Karpas-422 (cell line): ENCODE measurements at regions not wholly inside any gene's neighbourhood (a gene's known extent, or its start where the extent isn't known, plus 50 kb on each side); places are given as distances from the start of the nearest gene placed in this dataset.

ENCODE experiments used
- DNase-seq: peaks from one replicate; pipeline ENCODE4 v3.0.0-alpha.2; 2015
- H2AFZ ChIP-seq: fragments of 200-600 bp; sonication (generic); 2 replicates; pipeline ENCODE4 v1.6.1; 2014; ENCODE audit warnings: antibody characterized with exemption, low read length, mixed read lengths
- H3K27ac ChIP-seq: fragments of 200-600 bp; sonication (generic); 2 replicates; pipeline ENCODE4 v1.5.1; 2014; ENCODE audit warnings: mild to moderate bottlenecking, low read length, moderate library complexity
- H3K27me3 ChIP-seq: fragments of 200-600 bp; sonication (generic); 2 replicates; pipeline ENCODE4 v1.6.1; 2014; ENCODE audit warnings: low read length, mixed read lengths
- H3K36me3 ChIP-seq: fragments of 200-600 bp; sonication (generic); 2 replicates; pipeline ENCODE4 v1.6.1; 2014; ENCODE audit warnings: low read length, mixed read lengths; ENCODE audit not compliant: insufficient read depth
- H3K4me1 ChIP-seq: fragments of 200-600 bp; sonication (generic); 2 replicates; pipeline ENCODE4 v1.6.1; 2014; ENCODE audit warnings: mild to moderate bottlenecking, low read length, mixed read lengths
- H3K4me2 ChIP-seq: fragments of 200-600 bp; sonication (generic); 2 replicates; pipeline ENCODE4 v1.6.1; 2014; ENCODE audit warnings: low read length, low read depth, mild to moderate bottlenecking; ENCODE audit not compliant: poor library complexity, severe bottlenecking
- H3K4me3 ChIP-seq: fragments of 200-600 bp; sonication (generic); 2 replicates; pipeline ENCODE4 v1.5.1; 2014; ENCODE audit warnings: mild to moderate bottlenecking, antibody characterized with exemption, low read length, mixed read lengths
- H3K79me2 ChIP-seq: fragments of 200-600 bp; sonication (generic); 2 replicates; pipeline ENCODE4 v1.6.1; 2014; ENCODE audit warnings: mild to moderate bottlenecking, low read length, mixed read lengths
- H3K9ac ChIP-seq: fragments of 200-600 bp; sonication (generic); 2 replicates; pipeline ENCODE4 v1.6.0; 2014; ENCODE audit warnings: low read length
- H3K9me2 ChIP-seq: fragments of 200-600 bp; sonication (generic), shearing (Covaris generic); replicated peaks from 2 replicates; pipeline ENCODE4 v1.6.0; 2014; ENCODE audit warnings: mild to moderate bottlenecking, low read length, moderate library complexity; ENCODE audit not compliant: insufficient read depth
- H3K9me3 ChIP-seq: fragments of 300-700, 200-600 bp; sonication (generic); 2 replicates; pipeline ENCODE4 v1.6.1; 2014; ENCODE audit warnings: low read length, mixed read lengths
- H4K20me1 ChIP-seq: fragments of 200-600 bp; sonication (generic); 2 replicates; pipeline ENCODE4 v1.6.1; 2014; ENCODE audit warnings: mild to moderate bottlenecking, antibody characterized with exemption, low read length, low read depth; ENCODE audit not compliant: insufficient read depth

- Histone ChIP-seq H3K27me3 (no peaks in the 10 kb centered on the region), H3K4me1 (no peaks in the 10 kb centered on the region), H3K27ac (no peak overlapping the region), H3K9ac (no peak overlapping the region), H3K36me3 (no peaks in the 10 kb centered on the region), H4K20me1 (no peaks in the 10 kb centered on the region), H3K9me2 (no peaks in the 10 kb centered on the region), H2AFZ (no peak overlapping the region), H3K79me2 (no peaks in the 10 kb centered on the region), H3K4me3 (no peak overlapping the region), H3K4me2 (no peak overlapping the region), H3K9me3 (no peaks in the 10 kb centered on the region)
- DNase-seq = no peak
These were observed 149.3 kb upstream of the CCN2 start for GRCh38 chr6:132100388-132100990.

DNA sequence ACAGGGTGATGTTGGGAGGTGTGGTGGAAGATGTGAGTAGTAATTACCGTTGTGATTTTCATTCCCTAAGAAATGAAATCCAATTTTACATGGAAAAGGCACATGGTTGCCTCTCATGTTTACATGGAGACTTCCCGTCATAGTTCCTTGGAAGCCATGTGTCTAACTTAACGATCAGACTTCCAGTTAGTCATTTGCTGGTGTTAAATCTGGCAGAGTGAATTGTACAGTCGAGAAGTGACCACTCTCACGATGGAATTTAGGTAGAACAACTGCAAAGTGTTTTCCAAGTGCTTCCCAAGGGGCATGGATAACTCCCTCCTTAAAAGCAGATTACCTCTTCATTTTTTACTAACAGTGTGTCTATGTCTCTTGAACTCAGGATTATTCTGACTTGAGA, 145.8 kb upstream of the CCN2 start:
- Histone ChIP-seq H3K4me1 (no peaks in the 10 kb centered on the region), H3K27ac (no peak overlapping the region), H2AFZ (no peak overlapping the region)

DNA sequence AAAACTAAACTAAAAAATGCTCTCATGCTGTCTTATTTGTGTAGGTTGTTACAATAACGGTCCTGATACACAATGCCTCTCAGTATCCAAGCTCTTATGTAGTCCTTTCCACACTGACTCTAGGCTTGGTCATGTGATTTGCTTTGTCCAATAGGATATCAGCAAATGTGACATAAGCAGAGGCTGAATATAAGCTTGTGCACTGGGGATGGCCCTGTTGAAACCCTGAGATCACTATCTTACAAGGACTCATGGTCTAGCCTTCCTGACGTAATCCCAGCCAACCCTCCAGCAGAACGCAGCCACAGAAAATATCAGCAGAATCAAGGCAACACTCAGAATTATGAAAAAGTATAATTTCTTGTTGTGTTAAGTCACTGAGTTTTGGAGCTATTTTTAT, 145.1 kb upstream of the CCN2 start:
- Histone ChIP-seq H3K9ac (no peak overlapping the region), H3K36me3 (no peaks in the 10 kb centered on the region), H2AFZ (no peak overlapping the region), H3K9me3 (no peaks in the 10 kb centered on the region), H3K27me3 (no peaks in the 10 kb centered on the region), H3K4me1 (no peaks in the 10 kb centered on the region), H3K27ac (no peak overlapping the region), H3K9me2 (no peaks in the 10 kb centered on the region), H3K79me2 (no peaks in the 10 kb centered on the region), H3K4me2 (no peak overlapping the region), H4K20me1 (no peaks in the 10 kb centered on the region), H3K4me3 (no peak overlapping the region)
- DNase-seq = no peak

More for the DNA sequence above, 145.8 kb upstream of the CCN2 start:
- no peak overlapping the region for H3K9ac ChIP-seq
- no peak overlapping the region for H3K4me2 ChIP-seq
- no peaks in the 10 kb centered on the region for H4K20me1 ChIP-seq
- H3K36me3 ChIP-seq = no peaks in the 10 kb centered on the region
- no peak for DNase-seq
- H3K4me3 ChIP-seq = no peak overlapping the region
- H3K79me2 ChIP-seq = no peaks in the 10 kb centered on the region
- H3K9me3 ChIP-seq = no peaks in the 10 kb centered on the region
- no peaks in the 10 kb centered on the region for H3K9me2 ChIP-seq
- H3K27me3 ChIP-seq = no peaks in the 10 kb centered on the region

DNA sequence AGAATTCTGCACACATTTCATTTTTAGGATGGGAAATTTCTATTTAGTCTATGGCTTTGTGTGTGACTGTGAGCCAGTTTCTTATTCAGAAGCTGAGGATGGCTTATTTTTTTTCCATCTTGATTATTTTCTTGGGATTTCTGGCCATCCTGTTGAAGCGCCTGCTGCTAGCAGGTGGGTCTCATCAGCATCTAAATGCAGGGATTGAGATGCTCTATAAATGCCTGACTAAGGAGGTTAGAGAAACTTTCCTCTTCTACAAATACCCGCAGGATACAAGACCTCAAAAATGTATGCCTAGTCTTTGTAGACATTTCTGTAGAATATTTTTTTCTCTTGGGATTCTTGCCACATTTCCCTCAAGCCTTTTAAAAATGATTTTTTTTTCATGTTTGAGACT, 138.0 kb upstream of the CCN2 start:
- Histone ChIP-seq H4K20me1 (no peaks in the 10 kb centered on the region), H3K36me3 (no peaks in the 10 kb centered on the region), H2AFZ (no peak overlapping the region), H3K9ac (no peak overlapping the region), H3K4me1 (no peaks in the 10 kb centered on the region), H3K27me3 (no peaks in the 10 kb centered on the region), H3K4me3 (no peak overlapping the region), H3K27ac (no peak overlapping the region), H3K4me2 (no peak overlapping the region), H3K9me2 (no peaks in the 10 kb centered on the region), H3K79me2 (no peaks in the 10 kb centered on the region), H3K9me3 (no peaks in the 10 kb centered on the region)
- no peak for DNase-seq

DNA sequence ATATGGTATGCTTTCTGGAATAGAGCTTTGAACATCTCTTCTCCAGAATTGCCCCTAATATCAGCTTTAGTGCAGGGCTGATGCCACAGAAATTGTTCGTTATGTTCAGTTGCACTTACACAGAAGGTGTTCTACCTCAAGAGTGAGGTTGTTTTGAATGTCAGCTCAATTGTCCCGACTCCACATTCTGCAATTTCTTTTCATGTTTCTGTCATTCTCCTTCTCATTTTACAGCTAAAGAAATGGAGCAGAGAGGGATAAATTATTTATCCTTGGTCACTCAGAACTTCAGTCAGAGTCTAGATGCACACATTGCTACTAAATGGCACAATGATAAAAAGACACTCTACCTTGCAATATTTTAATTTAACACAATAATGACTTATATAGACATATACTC, 137.0 kb upstream of the CCN2 start:
- Histone ChIP-seq H3K79me2 (no peaks in the 10 kb centered on the region), H3K36me3 (no peaks in the 10 kb centered on the region), H3K4me3 (no peak overlapping the region), H2AFZ (no peak overlapping the region), H4K20me1 (no peaks in the 10 kb centered on the region), H3K9me3 (no peaks in the 10 kb centered on the region), H3K9me2 (no peaks in the 10 kb centered on the region), H3K27me3 (no peaks in the 10 kb centered on the region), H3K27ac (no peak overlapping the region), H3K4me1 (no peaks in the 10 kb centered on the region), H3K4me2 (no peak overlapping the region), H3K9ac (no peak overlapping the region)
- no peak for DNase-seq

DNA sequence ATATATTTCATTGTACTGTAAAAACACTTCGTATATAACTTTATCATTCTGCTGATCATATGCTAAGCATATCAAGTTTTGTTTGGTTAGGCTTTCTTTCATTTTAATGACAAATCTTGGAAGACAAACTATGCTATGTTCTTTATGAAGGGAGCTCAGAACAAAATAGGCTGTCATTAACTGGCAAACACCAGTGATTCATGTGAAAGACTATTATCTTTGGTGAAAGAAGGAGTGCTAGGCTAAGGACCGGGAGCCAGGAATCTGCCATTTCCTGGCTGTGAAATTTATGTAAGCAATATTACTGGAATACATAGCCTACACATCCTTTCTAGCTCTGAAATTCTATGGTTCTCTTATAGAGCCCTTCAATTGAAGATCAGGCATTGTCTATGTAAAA, 136.2 kb upstream of the CCN2 start:
- Histone ChIP-seq H3K9me2 (no peaks in the 10 kb centered on the region), H3K9me3 (no peaks in the 10 kb centered on the region), H3K4me2 (no peak overlapping the region), H3K36me3 (no peaks in the 10 kb centered on the region), H2AFZ (no peak overlapping the region), H3K4me3 (no peak overlapping the region), H4K20me1 (no peaks in the 10 kb centered on the region), H3K4me1 (no peaks in the 10 kb centered on the region), H3K79me2 (no peaks in the 10 kb centered on the region), H3K27ac (no peak overlapping the region), H3K9ac (no peak overlapping the region), H3K27me3 (no peaks in the 10 kb centered on the region)
- no peak for DNase-seq

DNA sequence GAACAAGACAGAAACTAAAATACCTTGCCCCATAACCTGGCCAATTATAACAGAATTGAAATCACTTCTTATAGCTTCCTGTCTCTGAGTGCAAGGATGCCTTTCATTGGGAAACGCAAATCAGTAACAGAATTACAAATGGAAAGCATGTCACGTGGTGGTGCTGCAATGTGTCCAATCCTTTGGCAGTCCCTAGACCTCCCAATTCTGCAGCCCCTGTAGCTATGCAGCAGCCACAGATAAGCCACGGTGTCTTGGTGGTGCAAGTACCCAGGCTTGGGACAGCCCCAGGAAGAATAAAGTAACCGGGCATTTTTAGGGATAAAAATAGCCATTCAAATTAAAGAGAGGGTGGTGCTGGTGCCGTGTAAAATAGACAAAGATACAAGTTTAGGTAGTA, 134.6 kb upstream of the CCN2 start:
- H3K9me3 ChIP-seq = no peaks in the 10 kb centered on the region
- H3K36me3 ChIP-seq = no peaks in the 10 kb centered on the region
- no peaks in the 10 kb centered on the region for H4K20me1 ChIP-seq
- H3K9me2 ChIP-seq = no peaks in the 10 kb centered on the region
- H3K4me3 ChIP-seq = no peak overlapping the region
- DNase-seq = no peak
- H3K9ac ChIP-seq = no peak overlapping the region
- H3K4me2 ChIP-seq = no peak overlapping the region
- no peaks in the 10 kb centered on the region for H3K79me2 ChIP-seq
- no peak overlapping the region for H2AFZ ChIP-seq
- H3K27ac ChIP-seq = no peak overlapping the region
- no peaks in the 10 kb centered on the region for H3K4me1 ChIP-seq
- no peaks in the 10 kb centered on the region for H3K27me3 ChIP-seq

- Histone ChIP-seq H3K9me3 (no peaks in the 10 kb centered on the region), H3K9ac (no peak overlapping the region), H3K4me2 (no peak overlapping the region), H3K4me1 (no peaks in the 10 kb centered on the region), H3K27ac (no peak overlapping the region), H3K4me3 (no peak overlapping the region), H4K20me1 (no peaks in the 10 kb centered on the region), H3K79me2 (no peaks in the 10 kb centered on the region), H2AFZ (no peak overlapping the region), H3K36me3 (no peaks in the 10 kb centered on the region), H3K9me2 (no peaks in the 10 kb centered on the region), H3K27me3 (no peaks in the 10 kb centered on the region)
- no peak for DNase-seq
These were observed 133.8 kb upstream of the CCN2 start for GRCh38 chr6:132084811-132085509.
